VCaP (cell line): ENCODE measurements at regions not wholly inside any gene's neighbourhood (a gene's known extent, or its start where the extent isn't known, plus 50 kb on each side); places are given as distances from the start of the nearest gene placed in this dataset.

Experiments used
- H3K27ac ChIP-seq: fragments of 450-650 bp; 2 replicates; pipeline ENCODE4 v1.5.1; 2017
- CTCF ChIP-seq: fragments of 450-650 bp; conservative IDR thresholded peaks from 2 replicates; pipeline ENCODE4 v1.5.1; 2017; ENCODE audit warnings: mild to moderate bottlenecking, moderate library complexity

- TF ChIP-seq CTCF = no peak
- no peak overlapping the region for H3K27ac ChIP-seq
Observed at GRCh38 chr6:134866563-134866962, 83.3 kb downstream of the ALDH8A1 start.

GRCh38 chr6:134864558-134864957 lies 85.3 kb downstream of the ALDH8A1 start:
- H3K27ac ChIP-seq = peak overlapping the region; percentile 42; the same call in 1 of the 2 replicates
- no peak for TF ChIP-seq CTCF

- peak overlapping the region; percentile 42 for H3K27ac ChIP-seq
- no peak for TF ChIP-seq CTCF
Observed at GRCh38 chr6:134863763-134864510, 86.0 kb downstream of the ALDH8A1 start.

- TF ChIP-seq CTCF = no peak
- peak overlapping the region; percentile 55; the same call in 1 of the 2 replicates for H3K27ac ChIP-seq
Observed at GRCh38 chr6:134854366-134854765, 95.5 kb downstream of the ALDH8A1 start.

- peak overlapping the region; percentile 55 for H3K27ac ChIP-seq
- TF ChIP-seq CTCF = no peak
Observed at GRCh38 chr6:134853111-134854055, 96.5 kb downstream of the ALDH8A1 start.

- no peak overlapping the region for H3K27ac ChIP-seq
- no peak for TF ChIP-seq CTCF
Observed at GRCh38 chr6:134851548-134851947, 98.4 kb downstream of the ALDH8A1 start.

GRCh38 chr6:134850721-134851305 lies 99.1 kb downstream of the ALDH8A1 start:
- no peak overlapping the region for H3K27ac ChIP-seq
- no peak for TF ChIP-seq CTCF
